SJCRH30 (cell line): ENCODE measurements at regions not wholly inside any gene's neighbourhood (a gene's known extent, or its start where the extent isn't known, plus 50 kb on each side); places are given as distances from the start of the nearest gene placed in this dataset.
A peak's percentile ranks its signal among the peaks of the same experiment; 100 is the strongest.

Experiments
- DNase-seq, 2 experiments: peaks; one replicate each; pipeline ENCODE4 v3.0.0-alpha.2; 2015 to 2020
- H3K27ac ChIP-seq: fragments of 250-450 bp; sonication (Bioruptor Pico); 2 replicates; pipeline ENCODE4 v1.5.1; 2020; ENCODE audit warnings: mild to moderate bottlenecking, moderate library complexity
- H3K27me3 ChIP-seq: fragments of 250-450 bp; sonication (Bioruptor Pico); 2 replicates; pipeline ENCODE4 v1.5.1; 2020; ENCODE audit warnings: mild to moderate bottlenecking, moderate library complexity
- H3K36me3 ChIP-seq: fragments of 250-450 bp; sonication (Bioruptor Pico); 2 replicates; pipeline ENCODE4 v1.5.1; 2020; ENCODE audit warnings: mild to moderate bottlenecking, moderate library complexity
- H3K4me1 ChIP-seq: fragments of 250-450 bp; sonication (Bioruptor Pico); 2 replicates; pipeline ENCODE4 v1.5.1; 2020; ENCODE audit warnings: mild to moderate bottlenecking, moderate library complexity
- H3K4me3 ChIP-seq: fragments of 250-450 bp; sonication (Bioruptor Pico); 2 replicates; pipeline ENCODE4 v1.5.1; 2020; ENCODE audit warnings: mild to moderate bottlenecking, moderate library complexity
- H3K9me3 ChIP-seq: fragments of 250-450 bp; sonication (Bioruptor Pico); replicated peaks from 2 replicates; pipeline ENCODE4 v1.5.1; 2020; ENCODE audit warnings: mild to moderate bottlenecking, moderate library complexity

- H3K27ac ChIP-seq, result no peak overlapping the region
- no peak overlapping the region for H3K4me3 ChIP-seq
- no peaks in the 10 kb centered on the region for H3K36me3 ChIP-seq
- no peaks in the 10 kb centered on the region for H3K4me1 ChIP-seq
- H3K9me3 ChIP-seq, result no peaks in the 10 kb centered on the region
- DNase-seq, result no peak
- H3K27me3 ChIP-seq, result no peaks in the 10 kb centered on the region
These were observed 178.1 kb downstream of the BTG1 start for GRCh38 chr12:91967590-91967989.

GRCh38 chr12:91965781-91966180 lies 179.9 kb downstream of the BTG1 start:
- H3K27ac ChIP-seq, result no peak overlapping the region
- H3K4me1 ChIP-seq, result no peaks in the 10 kb centered on the region
- no peaks in the 10 kb centered on the region for H3K36me3 ChIP-seq
- H3K4me3 ChIP-seq, result no peak overlapping the region
- H3K27me3 ChIP-seq, result no peaks in the 10 kb centered on the region
- DNase-seq, result no peak
- H3K9me3 ChIP-seq, result no peaks in the 10 kb centered on the region

GRCh38 chr12:91964501-91964900 lies 181.1 kb downstream of the BTG1 start:
- Histone ChIP-seq H3K27ac (no peak overlapping the region), H3K4me3 (no peak overlapping the region), H3K9me3 (no peaks in the 10 kb centered on the region), H3K4me1 (no peaks in the 10 kb centered on the region), H3K36me3 (no peaks in the 10 kb centered on the region), H3K27me3 (no peaks in the 10 kb centered on the region)
- DNase-seq, result no peak

GRCh38 chr12:91959220-91959619 lies 186.4 kb downstream of the BTG1 start:
- Histone ChIP-seq H3K9me3 (no peaks in the 10 kb centered on the region), H3K36me3 (no peaks in the 10 kb centered on the region), H3K4me1 (no peaks in the 10 kb centered on the region), H3K27me3 (no peaks in the 10 kb centered on the region), H3K4me3 (no peak overlapping the region), H3K27ac (no peak overlapping the region)
- no peak for DNase-seq

GRCh38 chr12:91958816-91959215 lies 186.8 kb downstream of the BTG1 start:
- no peak overlapping the region for H3K27ac ChIP-seq
- no peaks in the 10 kb centered on the region for H3K9me3 ChIP-seq
- H3K27me3 ChIP-seq, result no peaks in the 10 kb centered on the region
- H3K4me3 ChIP-seq, result no peak overlapping the region
- peak in 1 of 2 experiments; percentile 2 for DNase-seq
- H3K36me3 ChIP-seq, result no peaks in the 10 kb centered on the region
- H3K4me1 ChIP-seq, result no peaks in the 10 kb centered on the region

GRCh38 chr12:91954747-91955146 lies 190.9 kb downstream of the BTG1 start:
- no peak for DNase-seq
- Histone ChIP-seq H3K9me3 (no peaks in the 10 kb centered on the region), H3K27me3 (no peaks in the 10 kb centered on the region), H3K27ac (no peak overlapping the region), H3K4me1 (no peaks in the 10 kb centered on the region), H3K36me3 (no peaks in the 10 kb centered on the region), H3K4me3 (no peak overlapping the region)

GRCh38 chr12:91954326-91954725 lies 191.3 kb downstream of the BTG1 start:
- H3K9me3 ChIP-seq, result no peaks in the 10 kb centered on the region
- H3K4me3 ChIP-seq, result no peak overlapping the region
- no peak overlapping the region for H3K27ac ChIP-seq
- H3K36me3 ChIP-seq, result no peaks in the 10 kb centered on the region
- no peaks in the 10 kb centered on the region for H3K4me1 ChIP-seq
- no peak for DNase-seq
- no peaks in the 10 kb centered on the region for H3K27me3 ChIP-seq

- Histone ChIP-seq H3K4me1 (no peaks in the 10 kb centered on the region), H3K36me3 (no peaks in the 10 kb centered on the region), H3K9me3 (no peaks in the 10 kb centered on the region), H3K27me3 (no peaks in the 10 kb centered on the region), H3K4me3 (no peak overlapping the region), H3K27ac (no peak overlapping the region)
- DNase-seq, result no peak
These were observed 192.7 kb downstream of the BTG1 start for GRCh38 chr12:91952916-91953315.

- no peak overlapping the region for H3K27ac ChIP-seq
- no peaks in the 10 kb centered on the region for H3K9me3 ChIP-seq
- H3K27me3 ChIP-seq, result no peaks in the 10 kb centered on the region
- H3K4me3 ChIP-seq, result no peak overlapping the region
- no peak for DNase-seq
- H3K36me3 ChIP-seq, result no peaks in the 10 kb centered on the region
- H3K4me1 ChIP-seq, result no peaks in the 10 kb centered on the region
These were observed 194.1 kb downstream of the BTG1 start for GRCh38 chr12:91951571-91951970.

- Histone ChIP-seq H3K4me1 (no peaks in the 10 kb centered on the region), H3K27ac (no peak overlapping the region), H3K9me3 (no peaks in the 10 kb centered on the region), H3K27me3 (no peaks in the 10 kb centered on the region), H3K36me3 (no peaks in the 10 kb centered on the region), H3K4me3 (no peak overlapping the region)
- DNase-seq, result no peak
These were observed 197.1 kb downstream of the BTG1 start for GRCh38 chr12:91948504-91948903.

- Histone ChIP-seq H3K4me3 (no peak overlapping the region), H3K4me1 (no peaks in the 10 kb centered on the region), H3K36me3 (no peaks in the 10 kb centered on the region), H3K9me3 (no peaks in the 10 kb centered on the region), H3K27ac (no peak overlapping the region), H3K27me3 (no peaks in the 10 kb centered on the region)
- DNase-seq, result no peak
These were observed 198.2 kb downstream of the BTG1 start for GRCh38 chr12:91947459-91947858.

- H3K36me3 ChIP-seq, result no peaks in the 10 kb centered on the region
- H3K4me3 ChIP-seq, result no peak overlapping the region
- no peaks in the 10 kb centered on the region for H3K9me3 ChIP-seq
- DNase-seq, result no peak
- no peaks in the 10 kb centered on the region for H3K27me3 ChIP-seq
- H3K27ac ChIP-seq, result no peak overlapping the region
- no peaks in the 10 kb centered on the region for H3K4me1 ChIP-seq
These were observed 201.0 kb downstream of the BTG1 start for GRCh38 chr12:91944637-91945036.

GRCh38 chr12:91940826-91941570 lies 204.6 kb downstream of the BTG1 start:
- no peaks in the 10 kb centered on the region for H3K4me1 ChIP-seq
- DNase-seq, result no peak
- H3K9me3 ChIP-seq, result no peaks in the 10 kb centered on the region
- no peaks in the 10 kb centered on the region for H3K36me3 ChIP-seq
- H3K27me3 ChIP-seq, result no peaks in the 10 kb centered on the region
- no peak overlapping the region for H3K4me3 ChIP-seq
- no peak overlapping the region for H3K27ac ChIP-seq

GRCh38 chr12:91940322-91940721 lies 205.3 kb downstream of the BTG1 start:
- no peak for DNase-seq
- H3K27me3 ChIP-seq, result no peaks in the 10 kb centered on the region
- H3K36me3 ChIP-seq, result no peaks in the 10 kb centered on the region

GRCh38 chr12:91937706-91938105 lies 207.9 kb downstream of the BTG1 start:
- no peaks in the 10 kb centered on the region for H3K4me1 ChIP-seq
- H3K9me3 ChIP-seq, result no peaks in the 10 kb centered on the region

More at GRCh38 chr12:91940322-91940721, 205.3 kb downstream of the BTG1 start:
- Histone ChIP-seq H3K9me3 (no peaks in the 10 kb centered on the region), H3K4me1 (no peaks in the 10 kb centered on the region), H3K27ac (no peak overlapping the region), H3K4me3 (no peak overlapping the region)

GRCh38 chr12:91937009-91937408 lies 208.6 kb downstream of the BTG1 start:
- no peaks in the 10 kb centered on the region for H3K9me3 ChIP-seq
- H3K4me1 ChIP-seq, result no peaks in the 10 kb centered on the region
- DNase-seq, result no peak
- no peaks in the 10 kb centered on the region for H3K36me3 ChIP-seq
- no peak overlapping the region for H3K27ac ChIP-seq
- no peak overlapping the region for H3K4me3 ChIP-seq
- no peaks in the 10 kb centered on the region for H3K27me3 ChIP-seq

More at GRCh38 chr12:91937706-91938105, 207.9 kb downstream of the BTG1 start:
- no peaks in the 10 kb centered on the region for H3K36me3 ChIP-seq
- DNase-seq, result no peak
- no peak overlapping the region for H3K27ac ChIP-seq
- no peaks in the 10 kb centered on the region for H3K27me3 ChIP-seq
- no peak overlapping the region for H3K4me3 ChIP-seq
